Liver (tissue), 8 donors: ENCODE measurements at regions not wholly inside any gene's neighbourhood (a gene's known extent, or its start where the extent isn't known, plus 50 kb on each side); places are given as distances from the start of the nearest gene placed in this dataset.
"Not testable (repeated sequence)": the region's sequence is repeated elsewhere in the genome, so short reads cannot be mapped to it uniquely, and the experiment has no call there.

Experiments used
- DNase-seq: peaks from one replicate; pipeline ENCODE4 v3.0.0-alpha.2; 2017; ENCODE audit warnings: low spot score
- H3K27ac ChIP-seq, 2 donors: one replicate each; pipeline ENCODE4 v1.7.0; 2013; ENCODE audit warnings: inconsistent platforms in 2 of 2, low read length in 2 of 2, control low read depth in 1 of 2, low read depth in 1 of 2, mild to moderate bottlenecking in 1 of 2
- H3K27me3 ChIP-seq, 4 donors: one replicate each; pipeline versions ENCODE4 v1.6.1 to v1.7.0; 2013; ENCODE audit warnings: low read length in 3 of 4, inconsistent platforms in 1 of 4, mild to moderate bottlenecking in 1 of 4, moderate library complexity in 1 of 4; ENCODE audit not compliant: control insufficient read depth in 4 of 4, insufficient read depth in 4 of 4
- H3K36me3 ChIP-seq, 4 donors: one replicate each; pipeline versions ENCODE4 v1.6.1 to v1.7.0; 2013; ENCODE audit warnings: low read length in 3 of 4, mild to moderate bottlenecking in 3 of 4, low read depth in 1 of 4, moderate library complexity in 1 of 4; ENCODE audit not compliant: control insufficient read depth in 4 of 4, insufficient read depth in 3 of 4
- H3K4me1 ChIP-seq, 4 donors: one replicate each; pipeline versions ENCODE4 v1.6.1 to v1.7.0; 2013; ENCODE audit warnings: low read length in 3 of 4, mild to moderate bottlenecking in 3 of 4, moderate library complexity in 1 of 4; ENCODE audit not compliant: control insufficient read depth in 4 of 4, insufficient read depth in 4 of 4
- H3K4me3 ChIP-seq, 3 donors: one replicate each; pipeline versions ENCODE4 v1.6.1 to v1.7.0; 2013; ENCODE audit warnings: low read length in 3 of 3, control low read depth in 1 of 3, low read depth in 1 of 3, mild to moderate bottlenecking in 1 of 3
- H3K9ac ChIP-seq, 2 donors: one replicate each; pipeline ENCODE4 v1.7.0; 2013; ENCODE audit warnings: low read length in 2 of 2, mild to moderate bottlenecking in 2 of 2, moderate library complexity in 2 of 2, control low read depth in 1 of 2, low read depth in 1 of 2
- H3K9me3 ChIP-seq, 4 donors: one replicate each; pipeline versions ENCODE4 v1.6.1 to v1.7.0; 2013; ENCODE audit warnings: low read length in 3 of 4; ENCODE audit not compliant: control insufficient read depth in 4 of 4
- CTCF ChIP-seq: fragments of 150-350 bp; IDR thresholded peaks from 2 replicates; pipeline ENCODE4 v1.5.1; 2017; ENCODE audit warnings: improper control_type of control experiment, low read depth, low read length; ENCODE audit not compliant: missing input control
- EGR1 ChIP-seq, 2 donors: IDR thresholded peaks; 2 replicates each; pipeline ENCODE4 v1.6.1; 2016 to 2018; ENCODE audit warnings: antibody characterized with exemption in 2 of 2, low read depth in 2 of 2
- FOXA1 ChIP-seq: IDR thresholded peaks from 2 replicates; pipeline ENCODE4 v1.6.1; 2016; ENCODE audit warnings: antibody characterized with exemption
- FOXA2 ChIP-seq: IDR thresholded peaks from 2 replicates; pipeline ENCODE4 v1.6.1; 2016; ENCODE audit warnings: antibody characterized with exemption
- GABPA ChIP-seq, 2 donors: IDR thresholded peaks in 1 of 2; conservative IDR thresholded peaks in 1 of 2; 2 replicates each; pipeline ENCODE4 v1.6.1; 2016; ENCODE audit warnings: antibody characterized with exemption in 2 of 2, mild to moderate bottlenecking in 1 of 2, moderate library complexity in 1 of 2
- HNF4A ChIP-seq, 2 donors: conservative IDR thresholded peaks; 2 replicates each; pipeline ENCODE4 v1.6.1; 2016; ENCODE audit warnings: antibody characterized with exemption in 2 of 2, mild to moderate bottlenecking in 2 of 2
- HNF4G ChIP-seq: IDR thresholded peaks from 2 replicates; pipeline ENCODE4 v1.6.1; 2016; ENCODE audit warnings: antibody characterized with exemption
- JUND ChIP-seq, 2 donors: IDR thresholded peaks; 2 replicates each; pipeline ENCODE4 v1.6.1; 2016; ENCODE audit warnings: antibody characterized with exemption in 2 of 2
- NR2F2 ChIP-seq: IDR thresholded peaks from 2 replicates; pipeline ENCODE4 v1.6.1; 2016; ENCODE audit warnings: antibody characterized with exemption
- RAD21 ChIP-seq, 2 donors: IDR thresholded peaks; 2 replicates each; pipeline ENCODE4 v1.6.1; 2016; ENCODE audit warnings: antibody characterized with exemption in 2 of 2, mild to moderate bottlenecking in 2 of 2
- REST ChIP-seq: IDR thresholded peaks from 2 replicates; pipeline ENCODE4 v1.6.1; 2016; ENCODE audit warnings: antibody characterized with exemption, mild to moderate bottlenecking
- RXRA ChIP-seq, 2 donors: IDR thresholded peaks; 2 replicates each; pipeline ENCODE4 v1.6.1; 2017 to 2018; ENCODE audit warnings: antibody characterized with exemption in 2 of 2, mild to moderate bottlenecking in 1 of 2
- SP1 ChIP-seq: IDR thresholded peaks from 2 replicates; pipeline ENCODE4 v1.6.1; 2018; ENCODE audit warnings: antibody characterized with exemption, mild to moderate bottlenecking
- TAF1 ChIP-seq: conservative IDR thresholded peaks from 2 replicates; pipeline ENCODE4 v1.6.1; 2016; ENCODE audit warnings: antibody characterized with exemption, mild to moderate bottlenecking
- YY1 ChIP-seq: IDR thresholded peaks from 2 replicates; pipeline ENCODE4 v1.6.1; 2016; ENCODE audit warnings: antibody characterized with exemption, mild to moderate bottlenecking
- WGBS: extraction: QIAGEN DNeasy Blood & Tissue Kit; methylation state at CpG from one replicate; pipeline ENCODE4 v1.1.7; 2013; 5-methylcytosine and 5-hydroxymethylcytosine counted together
- TF ChIP-seq, protein P1 (sequence below): IDR thresholded peaks from 2 replicates; pipeline ENCODE4 v1.6.1; 2016; ENCODE audit warnings: antibody characterized with exemption
- TF ChIP-seq, protein P2 (sequence below): IDR thresholded peaks from 2 replicates; pipeline ENCODE4 v1.6.1; 2016; ENCODE audit warnings: antibody characterized with exemption
- TF ChIP-seq, protein P3 (sequence below): IDR thresholded peaks from 2 replicates; pipeline ENCODE4 v1.6.1; 2016; ENCODE audit warnings: antibody characterized with exemption
- donor health status: healthy.
- donor health status: healthy.
- donor health status: healthy.
- donor health status: healthy.
- donor health status: healthy.

DNA sequence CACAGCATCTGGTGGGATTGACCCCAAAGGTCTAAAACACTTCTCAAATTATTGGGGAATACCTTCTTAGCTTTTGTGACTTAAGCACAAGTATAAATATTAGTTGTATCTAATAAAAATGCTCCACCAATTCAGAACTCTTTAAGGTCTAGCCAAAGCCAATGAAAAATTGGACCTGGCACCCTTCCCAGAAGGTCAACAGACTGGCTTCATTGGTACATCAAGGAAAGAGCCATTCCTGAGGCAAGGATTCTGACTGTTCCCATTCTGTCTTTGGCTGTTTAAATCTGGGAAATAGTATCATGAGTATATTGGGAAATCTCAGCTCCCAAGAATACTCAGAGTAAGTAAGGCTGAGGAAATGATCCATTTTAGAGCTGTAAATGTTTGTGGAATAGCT, 153.0 kb upstream of the TRPC5 start:
- no peaks in the 10 kb centered on the region for H3K27me3 ChIP-seq
- DNase-seq = no peak
- no peak overlapping the region for H3K9ac ChIP-seq
- no peaks in the 10 kb centered on the region for H3K36me3 ChIP-seq
- no peak overlapping the region for H3K27ac ChIP-seq
- TF ChIP-seq, protein P1, sequence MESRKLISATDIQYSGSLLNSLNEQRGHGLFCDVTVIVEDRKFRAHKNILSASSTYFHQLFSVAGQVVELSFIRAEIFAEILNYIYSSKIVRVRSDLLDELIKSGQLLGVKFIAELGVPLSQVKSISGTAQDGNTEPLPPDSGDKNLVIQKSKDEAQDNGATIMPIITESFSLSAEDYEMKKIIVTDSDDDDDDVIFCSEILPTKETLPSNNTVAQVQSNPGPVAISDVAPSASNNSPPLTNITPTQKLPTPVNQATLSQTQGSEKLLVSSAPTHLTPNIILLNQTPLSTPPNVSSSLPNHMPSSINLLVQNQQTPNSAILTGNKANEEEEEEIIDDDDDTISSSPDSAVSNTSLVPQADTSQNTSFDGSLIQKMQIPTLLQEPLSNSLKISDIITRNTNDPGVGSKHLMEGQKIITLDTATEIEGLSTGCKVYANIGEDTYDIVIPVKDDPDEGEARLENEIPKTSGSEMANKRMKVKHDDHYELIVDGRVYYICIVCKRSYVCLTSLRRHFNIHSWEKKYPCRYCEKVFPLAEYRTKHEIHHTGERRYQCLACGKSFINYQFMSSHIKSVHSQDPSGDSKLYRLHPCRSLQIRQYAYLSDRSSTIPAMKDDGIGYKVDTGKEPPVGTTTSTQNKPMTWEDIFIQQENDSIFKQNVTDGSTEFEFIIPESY = no peak
- no peak for TF ChIP-seq YY1
- no peak for TF ChIP-seq HNF4G
- TF ChIP-seq JUND (IDR thresholded peaks at IDR 0.05) = no peak
- TF ChIP-seq FOXA2 = no peak
- no peak for TF ChIP-seq NR2F2
- TF ChIP-seq GABPA (IDR thresholded peaks at IDR 0.05 in 1 of 2, conservative IDR thresholded peaks at IDR 0.05 in 1 of 2) = no peak
- no peak for TF ChIP-seq CTCF
- no peak for TF ChIP-seq SP1
- TF ChIP-seq EGR1 (IDR thresholded peaks at IDR 0.05; ENCODE audit: low read depth in 2 of 2) = no peak
- no peak for TF ChIP-seq HNF4A (conservative IDR thresholded peaks at IDR 0.05)
- TF ChIP-seq, protein P2, sequence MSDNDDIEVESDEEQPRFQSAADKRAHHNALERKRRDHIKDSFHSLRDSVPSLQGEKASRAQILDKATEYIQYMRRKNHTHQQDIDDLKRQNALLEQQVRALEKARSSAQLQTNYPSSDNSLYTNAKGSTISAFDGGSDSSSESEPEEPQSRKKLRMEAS = no peak
- no peak for TF ChIP-seq TAF1
- TF ChIP-seq, protein P3, sequence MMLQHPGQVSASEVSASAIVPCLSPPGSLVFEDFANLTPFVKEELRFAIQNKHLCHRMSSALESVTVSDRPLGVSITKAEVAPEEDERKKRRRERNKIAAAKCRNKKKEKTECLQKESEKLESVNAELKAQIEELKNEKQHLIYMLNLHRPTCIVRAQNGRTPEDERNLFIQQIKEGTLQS = no peak
- no peak for TF ChIP-seq RXRA (IDR thresholded peaks at IDR 0.05)
- TF ChIP-seq RAD21 (IDR thresholded peaks at IDR 0.05) = no peak
- TF ChIP-seq FOXA1 = no peak
- no peak for TF ChIP-seq REST
- H3K4me3 ChIP-seq = no peak overlapping the region
- H3K9me3 ChIP-seq = no peaks in the 10 kb centered on the region
- H3K4me1 ChIP-seq = no peaks in the 10 kb centered on the region

- no peak overlapping the region for H3K27ac ChIP-seq
- no peaks in the 10 kb centered on the region for H3K4me1 ChIP-seq
- H3K4me3 ChIP-seq = no peak overlapping the region
- peak in 1 of 2 donors; percentile 31 for TF ChIP-seq HNF4A (conservative IDR thresholded peaks at IDR 0.05)
- no peak for TF ChIP-seq HNF4G
- 86% methylated on average over 3 of the region's 3 CpGs for WGBS
- no peaks in the 10 kb centered on the region for H3K9me3 ChIP-seq
- H3K9ac ChIP-seq = no peak overlapping the region
- no peaks in the 10 kb centered on the region for H3K27me3 ChIP-seq
- DNase-seq = no peak
- H3K36me3 ChIP-seq = no peaks in the 10 kb centered on the region
Measured at GRCh38 chrX:112233164-112233563, 150.6 kb upstream of the TRPC5 start.

DNA sequence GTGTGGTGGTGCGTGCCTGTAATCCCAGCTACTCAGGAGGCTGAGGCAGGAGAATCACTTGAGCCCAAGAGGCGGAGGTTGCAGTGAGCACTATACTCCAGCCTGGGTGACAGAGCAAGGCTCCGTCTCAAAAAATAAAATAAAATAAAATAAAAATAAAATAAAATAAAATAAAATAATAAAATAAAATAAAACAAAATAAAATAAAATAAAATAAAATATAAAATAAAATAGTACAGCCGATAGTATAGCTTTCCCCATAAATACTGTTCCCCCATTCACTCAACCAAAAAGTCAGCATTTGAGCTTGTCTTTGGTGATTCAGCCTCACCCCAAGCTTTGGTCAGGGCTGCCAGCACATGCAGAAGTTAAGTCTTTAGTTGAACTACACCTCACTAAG, 144.2 kb upstream of the TRPC5 start:
- not testable (repeated sequence) for H3K9me3 ChIP-seq, H3K27ac ChIP-seq, H3K9ac ChIP-seq, H3K4me1 ChIP-seq, H3K36me3 ChIP-seq, DNase-seq, H3K27me3 ChIP-seq, H3K4me3 ChIP-seq
- WGBS = 93% methylated on average over 4 of the region's 4 CpGs
